ENCODE measurements at regions not wholly inside any gene's neighbourhood (a gene's known extent, or its start where the extent isn't known, plus 50 kb on each side); places are given as distances from the start of the nearest gene placed in this dataset.

GRCh38 chr5:174877987-174878386, 153.6 kb downstream of the MSX2 start:
- no peak for DNase-seq (ENCODE audit: low read depth)
- no peak overlapping the region for H3K4me3 ChIP-seq (ENCODE audit: low read length)
- no peak for TF ChIP-seq CTCF (conservative IDR thresholded peaks at IDR 0.05; ENCODE audit: low read length)

GRCh38 chr5:174872271-174872670, 147.9 kb downstream of the MSX2 start:
- no peak for TF ChIP-seq CTCF (conservative IDR thresholded peaks at IDR 0.05; ENCODE audit: low read length)
- DNase-seq (ENCODE audit: low read depth): no peak

GRCh38 chr5:174852143-174852542, 127.8 kb downstream of the MSX2 start:
- TF ChIP-seq CTCF (conservative IDR thresholded peaks at IDR 0.05; ENCODE audit: low read length): no peak
- H3K4me3 ChIP-seq (ENCODE audit: low read length): no peak overlapping the region
- DNase-seq (ENCODE audit: low read depth): no peak

More at GRCh38 chr5:174872271-174872670, 147.9 kb downstream of the MSX2 start:
- H3K4me3 ChIP-seq (ENCODE audit: low read length): no peak overlapping the region

GRCh38 chr5:174850565-174851169, 126.3 kb downstream of the MSX2 start:
- no peak for TF ChIP-seq CTCF (conservative IDR thresholded peaks at IDR 0.05; ENCODE audit: low read length)
- DNase-seq (ENCODE audit: low read depth): no peak
- no peak overlapping the region for H3K4me3 ChIP-seq (ENCODE audit: low read length)

- no peak overlapping the region for H3K4me3 ChIP-seq (ENCODE audit: low read length)
- no peak for DNase-seq (ENCODE audit: low read depth)
- TF ChIP-seq CTCF (conservative IDR thresholded peaks at IDR 0.05; ENCODE audit: low read length): no peak
Measured at GRCh38 chr5:174849426-174849825, 125.0 kb downstream of the MSX2 start.

GRCh38 chr5:174844971-174845370, 120.6 kb downstream of the MSX2 start:
- DNase-seq (ENCODE audit: low read depth): no peak
- no peak overlapping the region for H3K4me3 ChIP-seq (ENCODE audit: low read length)
- no peak for TF ChIP-seq CTCF (conservative IDR thresholded peaks at IDR 0.05; ENCODE audit: low read length)
